GM18502 (cell line): ENCODE measurements at regions not wholly inside any gene's neighbourhood (a gene's known extent, or its start where the extent isn't known, plus 50 kb on each side); places are given as distances from the start of the nearest gene placed in this dataset.
"Not testable (repeated sequence)": the region's sequence is repeated elsewhere in the genome, so short reads cannot be mapped to it uniquely, and the experiment has no call there.

ENCODE experiments used
- ATAC-seq: cut with Tn5 transposase; IDR thresholded peaks from one replicate; pipeline ENCODE4 v1.9.1; 2021; ENCODE audit warnings: mild to moderate bottlenecking; ENCODE audit not compliant: unreplicated experiment, poor library complexity

DNA sequence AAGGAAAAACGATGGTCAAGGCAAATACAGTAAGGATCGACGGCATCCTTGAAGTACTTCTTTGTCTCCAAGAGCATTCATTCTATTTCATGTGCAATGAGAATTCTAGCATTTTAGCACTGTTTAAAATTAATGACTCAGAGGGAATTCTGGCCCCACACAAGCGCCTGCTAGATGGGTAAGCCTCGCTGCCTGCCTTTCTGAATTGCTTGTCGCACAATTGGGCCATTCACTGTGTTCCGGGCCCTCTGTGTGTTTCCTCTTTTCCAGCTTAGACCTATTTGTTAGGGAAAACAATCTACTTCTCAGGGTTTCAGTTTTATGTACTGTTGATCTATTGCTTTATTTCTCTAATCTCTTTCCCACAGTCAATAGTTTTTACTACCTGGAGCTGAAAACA, 204.7 kb upstream of the ZNF32 start:
- ATAC-seq = no peak

- no peak for ATAC-seq
Measured at GRCh38 chr10:43852644-43853214, 204.0 kb upstream of the ZNF32 start.

DNA sequence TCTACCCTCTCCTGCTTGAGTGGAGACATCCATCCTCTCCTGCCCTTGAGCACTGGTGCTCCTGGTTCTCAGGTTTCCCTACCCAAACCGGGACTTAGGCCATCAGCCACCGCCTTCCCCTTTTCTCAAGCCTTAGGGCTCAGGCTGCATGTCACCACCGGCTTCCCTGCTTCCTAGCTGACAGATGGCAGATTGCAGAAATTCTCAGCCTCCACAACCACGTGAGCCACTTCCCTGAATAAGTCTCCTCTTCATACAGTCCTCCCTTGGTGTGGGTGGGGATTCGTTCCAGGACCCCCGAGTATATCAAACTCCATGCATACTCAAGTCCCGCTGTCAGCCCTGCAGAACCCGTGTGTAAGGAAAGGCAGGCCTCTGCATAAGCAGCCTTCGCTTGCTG, 203.5 kb upstream of the ZNF32 start:
- no peak for ATAC-seq

DNA sequence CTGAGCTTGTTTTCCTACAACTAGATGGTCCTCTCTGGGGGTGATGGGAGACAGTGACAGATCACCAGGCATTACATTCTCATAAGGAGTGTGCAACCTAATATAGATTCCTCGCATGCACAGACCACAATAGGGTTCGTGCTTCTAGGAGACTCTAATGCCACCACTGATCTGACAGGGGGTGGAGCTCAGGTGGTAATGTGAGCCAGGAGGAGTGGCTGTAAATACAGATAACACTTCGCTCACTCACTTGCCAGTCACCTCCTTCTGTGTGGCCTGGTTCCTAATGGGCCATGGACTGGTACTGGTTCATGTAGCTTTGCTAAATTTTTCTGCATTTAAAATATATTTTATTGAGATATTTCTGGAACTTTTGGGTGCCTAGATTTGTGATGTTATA, 202.3 kb upstream of the ZNF32 start:
- ATAC-seq = no peak

DNA sequence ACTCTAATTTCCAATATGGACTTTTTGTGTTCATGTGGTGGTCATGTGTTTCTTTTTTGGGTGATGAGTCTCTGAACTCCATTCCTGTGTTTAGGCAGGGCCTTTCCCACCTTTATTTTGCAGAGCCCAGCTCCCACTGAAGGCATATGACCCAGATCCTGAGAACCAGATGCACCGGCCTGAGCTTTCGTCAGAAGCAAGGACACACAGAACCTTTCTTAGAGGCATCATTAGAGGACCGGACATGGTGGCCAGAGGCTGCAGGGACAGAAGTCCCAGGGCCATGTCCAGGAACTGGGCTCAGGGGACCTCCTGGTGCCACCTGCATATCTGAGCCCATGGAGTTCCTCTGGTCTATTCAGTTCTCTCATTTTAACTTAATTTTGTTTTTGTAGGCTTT, 200.9 kb upstream of the ZNF32 start:
- no peak for ATAC-seq

DNA sequence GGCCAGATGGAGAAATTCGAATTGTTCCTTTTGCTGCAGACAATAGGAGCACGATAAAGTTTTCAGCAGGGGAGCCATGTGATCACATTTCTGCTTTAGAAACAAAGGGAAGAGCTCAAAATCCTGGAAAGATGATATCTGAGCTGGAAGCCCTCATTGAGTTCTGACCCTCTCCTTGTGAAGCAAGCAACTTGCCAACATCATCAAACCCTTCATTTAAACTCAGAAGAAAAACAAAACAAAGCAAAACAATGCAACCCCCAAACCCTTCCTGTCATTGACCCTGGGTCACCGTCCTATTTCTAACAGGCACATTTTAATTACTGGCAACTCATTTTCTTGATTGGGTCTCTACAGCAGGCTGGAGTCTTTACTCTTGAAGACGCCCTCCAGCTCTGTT, 198.3 kb upstream of the ZNF32 start:
- no peak for ATAC-seq

GRCh38 chr10:43846187-43846680, 197.6 kb upstream of the ZNF32 start:
- peak; percentile 68 for ATAC-seq

- no peak for ATAC-seq
Measured at GRCh38 chr10:43845121-43845520, 196.4 kb upstream of the ZNF32 start.

GRCh38 chr10:43844221-43844620, 195.5 kb upstream of the ZNF32 start:
- ATAC-seq = no peak

- no peak for ATAC-seq
Measured at GRCh38 chr10:43843321-43844101, 194.8 kb upstream of the ZNF32 start.

- no peak for ATAC-seq
Measured at GRCh38 chr10:43842496-43842895, 193.8 kb upstream of the ZNF32 start.

DNA sequence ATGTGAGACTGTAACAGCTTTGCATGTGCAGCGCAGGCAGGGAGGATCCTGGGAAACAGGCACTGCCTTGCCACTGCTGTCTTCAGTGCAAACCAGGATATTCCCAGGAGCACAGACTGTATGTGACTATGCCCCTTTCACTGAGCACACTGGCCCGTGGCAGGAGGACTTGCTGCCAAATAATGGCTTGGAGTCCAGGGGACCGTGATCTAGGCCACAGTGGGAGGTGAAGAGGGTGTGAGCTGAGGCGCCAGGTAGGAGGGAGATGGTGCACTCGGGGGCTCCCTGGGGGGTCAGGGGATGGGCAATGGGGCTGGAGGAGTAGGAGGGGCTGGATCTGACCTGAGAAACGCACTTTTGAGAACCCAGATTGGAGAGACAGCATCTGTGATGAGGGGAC, 193.4 kb upstream of the ZNF32 start:
- ATAC-seq = no peak

DNA sequence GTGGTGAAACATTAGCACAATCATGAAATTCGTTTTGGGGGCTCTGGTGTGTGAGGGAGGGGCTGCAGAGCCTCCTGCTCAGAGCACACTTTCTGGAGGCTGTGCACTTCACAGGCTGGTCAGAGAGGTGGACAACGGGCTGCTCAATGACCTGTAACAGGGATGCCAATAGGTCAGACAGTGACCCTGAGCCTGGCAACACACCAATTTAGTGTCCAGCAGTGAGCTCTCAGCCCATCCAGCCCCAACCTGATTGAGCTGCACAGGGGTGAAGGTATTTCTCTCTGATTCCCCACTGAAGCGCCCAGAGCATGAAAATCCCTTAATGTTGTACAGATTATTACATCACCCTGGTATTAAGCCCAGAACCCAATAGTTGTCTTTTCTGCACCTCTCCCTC, 191.3 kb upstream of the ZNF32 start:
- no peak for ATAC-seq

DNA sequence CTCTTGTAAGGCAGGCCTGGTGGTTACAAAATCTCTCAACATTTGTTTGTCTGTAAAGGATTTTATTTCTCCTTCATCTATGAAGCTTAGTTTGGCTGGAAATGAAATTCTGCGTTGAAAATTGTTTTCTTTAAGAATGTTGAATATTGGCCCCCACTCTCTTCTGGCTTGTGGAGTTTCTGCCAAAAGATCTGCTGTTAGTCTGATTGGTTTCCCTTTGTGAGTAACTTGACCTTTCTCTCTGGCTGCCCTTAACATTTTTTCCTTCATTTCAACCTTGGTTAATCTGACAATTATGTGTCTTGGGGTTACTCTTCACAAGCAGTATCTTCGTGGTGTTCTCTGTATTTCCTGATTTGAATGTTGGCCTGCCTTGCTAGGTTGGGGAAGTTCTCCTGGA, 186.1 kb upstream of the ZNF32 start:
- ATAC-seq = not testable (repeated sequence)

DNA sequence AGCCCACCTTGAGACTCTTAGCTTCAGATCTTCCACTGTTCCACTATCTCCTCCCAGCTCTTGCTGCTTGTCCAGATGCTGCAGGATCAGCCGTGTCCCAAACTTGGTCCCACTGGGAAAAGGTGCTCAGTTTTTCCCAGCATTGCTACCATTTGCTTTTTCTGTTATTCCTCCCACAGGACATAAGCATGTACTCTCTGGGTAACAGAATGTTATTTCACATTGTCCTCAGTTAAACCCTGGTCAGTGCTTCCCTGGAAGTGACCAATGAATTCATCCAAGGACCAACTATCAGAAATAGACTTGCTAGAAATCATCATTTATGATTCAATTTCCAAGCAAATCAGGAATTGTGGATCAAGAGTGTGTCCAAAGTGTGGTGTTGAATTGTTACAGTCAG, 179.2 kb upstream of the ZNF32 start:
- no peak for ATAC-seq

DNA sequence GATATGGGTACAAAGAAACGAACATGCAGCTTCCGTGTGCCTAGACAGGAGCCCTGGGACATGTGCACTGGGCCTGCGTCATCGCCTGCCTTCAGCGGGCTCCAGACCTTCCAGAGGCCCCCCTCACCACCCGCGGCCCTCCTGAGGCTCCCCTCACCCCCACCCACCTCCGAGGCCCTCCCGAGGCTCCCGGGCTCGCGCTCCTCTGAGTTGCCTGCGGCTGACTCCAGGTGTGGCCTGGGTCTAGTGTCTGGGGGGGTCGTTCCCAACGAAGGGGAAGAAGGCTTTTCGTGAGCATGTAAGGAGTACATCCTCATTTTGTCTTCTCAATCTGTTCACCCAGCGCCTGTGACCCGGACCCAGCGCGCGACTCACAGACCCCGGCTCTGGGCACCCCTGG, 177.3 kb upstream of the ZNF32 start:
- no peak for ATAC-seq

GRCh38 chr10:43825421-43825820, 176.7 kb upstream of the ZNF32 start:
- no peak for ATAC-seq

DNA sequence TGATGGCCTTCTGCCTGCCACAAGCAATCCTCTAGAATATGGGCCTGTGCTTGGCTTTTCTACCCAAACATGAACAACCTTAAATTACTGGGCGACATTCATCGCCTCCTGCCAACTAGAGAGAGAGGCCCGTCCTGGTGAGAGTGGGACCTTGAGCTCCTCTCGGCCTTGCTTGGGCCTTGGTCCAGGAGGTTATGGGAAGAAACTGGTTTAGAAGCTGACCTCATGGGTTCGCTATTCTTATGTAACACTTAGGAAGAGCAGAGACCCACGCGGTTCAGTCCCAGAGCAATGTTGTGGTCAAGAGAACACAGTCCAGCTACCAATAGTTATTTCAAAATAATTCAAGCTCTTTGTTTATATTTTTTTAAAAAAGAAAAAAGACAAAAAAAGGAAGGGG, 176.3 kb upstream of the ZNF32 start:
- ATAC-seq = no peak

DNA sequence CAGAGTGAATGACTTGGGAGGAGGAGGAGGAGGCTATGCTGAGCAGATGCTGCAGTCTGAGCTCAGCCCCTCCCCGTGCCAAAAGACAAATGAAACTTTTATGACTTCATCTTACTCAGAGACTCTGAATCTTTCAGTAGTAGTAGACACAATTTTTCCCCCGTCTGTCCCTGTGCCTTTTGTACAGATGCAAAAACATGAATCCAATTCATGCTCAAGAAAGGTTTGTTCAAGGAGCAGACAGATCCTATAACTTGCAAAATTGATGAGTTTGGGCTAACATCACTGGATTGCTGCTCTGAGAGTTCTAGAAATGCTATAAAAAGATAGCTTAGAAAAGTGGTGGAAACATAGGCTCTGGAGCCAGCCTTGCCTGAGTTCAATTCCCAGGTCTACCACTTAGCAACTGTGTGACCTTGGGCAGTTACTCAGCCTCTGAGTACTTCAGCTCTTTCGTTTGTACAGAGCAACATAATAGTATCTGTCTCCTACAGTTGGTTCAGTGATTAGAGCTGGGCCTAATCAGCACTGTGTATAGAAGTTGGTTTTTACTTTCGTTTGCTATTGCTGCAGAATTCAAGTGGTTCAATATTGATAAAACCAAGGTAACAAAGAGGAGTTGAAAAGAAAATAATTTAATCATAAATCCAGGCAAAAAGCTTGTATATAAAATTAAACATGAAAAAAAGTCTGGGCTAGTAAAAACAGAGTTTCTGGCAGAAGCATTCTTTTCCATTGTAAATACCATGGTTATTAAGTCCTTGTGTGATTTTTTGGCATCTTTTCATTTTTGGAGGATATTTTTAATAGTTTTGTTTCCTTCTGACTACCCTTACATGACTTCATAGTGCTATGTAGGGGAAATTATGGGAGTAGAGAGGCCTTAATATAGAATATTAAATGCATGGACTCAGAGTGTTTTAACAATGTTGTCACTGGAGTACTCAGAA, 174.2 kb upstream of the ZNF32 start:
- ATAC-seq = no peak

GRCh38 chr10:43821103-43821502, 172.4 kb upstream of the ZNF32 start:
- ATAC-seq = no peak

GRCh38 chr10:43820663-43821062, 172.0 kb upstream of the ZNF32 start:
- no peak for ATAC-seq
